HG03108 (cell line): ENCODE measurements at regions not wholly inside any gene's neighbourhood (a gene's known extent, or its start where the extent isn't known, plus 50 kb on each side); places are given as distances from the start of the nearest gene placed in this dataset.
"Not testable (repeated sequence)": the region's sequence is repeated elsewhere in the genome, so short reads cannot be mapped to it uniquely, and the experiment has no call there.

ENCODE experiments used
- ATAC-seq: cut with Tn5 transposase; IDR thresholded peaks from one replicate; pipeline ENCODE4 v1.9.1; 2021; ENCODE audit warnings: moderate library complexity; ENCODE audit not compliant: unreplicated experiment

- ATAC-seq = no peak
These were observed 695.2 kb downstream of the GRXCR1 start for GRCh38 chr4:43587758-43588157.

GRCh38 chr4:43607400-43607799 lies 714.9 kb downstream of the GRXCR1 start:
- ATAC-seq = no peak

GRCh38 chr4:43607827-43608461 lies 715.4 kb downstream of the GRXCR1 start:
- no peak for ATAC-seq

- no peak for ATAC-seq
These were observed 726.7 kb downstream of the GRXCR1 start for GRCh38 chr4:43619219-43619618.

- ATAC-seq = not testable (repeated sequence)
These were observed 745.4 kb downstream of the GRXCR1 start for GRCh38 chr4:43637893-43638292.

GRCh38 chr4:43651991-43652390 lies 759.5 kb downstream of the GRXCR1 start:
- ATAC-seq = no peak

- not testable (repeated sequence) for ATAC-seq
These were observed 767.0 kb downstream of the GRXCR1 start for GRCh38 chr4:43659547-43659946.

- not testable (repeated sequence) for ATAC-seq
These were observed 776.2 kb downstream of the KCTD8 start for GRCh38 chr4:43672265-43672885.

GRCh38 chr4:43680421-43680820 lies 768.2 kb downstream of the KCTD8 start:
- ATAC-seq = no peak

- ATAC-seq = no peak
These were observed 766.1 kb downstream of the KCTD8 start for GRCh38 chr4:43682551-43682950.

- no peak for ATAC-seq
These were observed 758.5 kb downstream of the KCTD8 start for GRCh38 chr4:43690116-43690515.

GRCh38 chr4:43693876-43694275 lies 754.7 kb downstream of the KCTD8 start:
- ATAC-seq = no peak

GRCh38 chr4:43709443-43709842 lies 739.2 kb downstream of the KCTD8 start:
- ATAC-seq = no peak

GRCh38 chr4:43716721-43717395 lies 731.8 kb downstream of the KCTD8 start:
- ATAC-seq = no peak

GRCh38 chr4:43718369-43718768 lies 730.2 kb downstream of the KCTD8 start:
- no peak for ATAC-seq

- ATAC-seq = no peak
These were observed 715.7 kb downstream of the KCTD8 start for GRCh38 chr4:43732829-43733426.

- ATAC-seq = no peak
These were observed 706.5 kb downstream of the KCTD8 start for GRCh38 chr4:43742083-43742482.

- no peak for ATAC-seq
These were observed 694.0 kb downstream of the KCTD8 start for GRCh38 chr4:43754566-43754965.

- no peak for ATAC-seq
These were observed 691.5 kb downstream of the KCTD8 start for GRCh38 chr4:43757147-43757546.

GRCh38 chr4:43758836-43759235 lies 689.8 kb downstream of the KCTD8 start:
- ATAC-seq = no peak

GRCh38 chr4:43763029-43763610 lies 685.5 kb downstream of the KCTD8 start:
- peak; percentile 52 for ATAC-seq
